ENCODE measurements at regions not wholly inside any gene's neighbourhood (a gene's known extent, or its start where the extent isn't known, plus 50 kb on each side); places are given as distances from the start of the nearest gene placed in this dataset.

DNA sequence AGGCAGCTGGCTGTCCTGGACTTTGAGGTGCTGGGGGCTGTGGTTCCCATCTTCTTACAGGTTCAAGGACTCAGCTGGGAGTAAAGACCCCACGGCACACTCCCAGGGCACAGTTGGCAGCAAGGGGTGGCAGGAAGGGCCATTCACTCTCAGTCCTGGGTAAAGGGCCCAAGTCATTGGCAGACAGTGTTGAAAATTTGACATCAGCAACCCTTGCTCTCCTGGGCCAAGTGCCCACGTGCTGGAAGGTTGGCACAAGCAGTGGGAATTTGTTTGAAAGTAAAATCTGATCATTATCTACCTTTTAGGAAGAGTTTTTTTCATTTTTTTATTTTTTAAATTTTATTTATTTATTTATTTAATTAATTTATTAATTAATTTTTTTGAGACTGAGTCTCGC is 241.6 kb upstream of the MKI67 start:
- H3K9me3 Mint-ChIP-seq = no peaks in the 10 kb centered on the region
- no peak overlapping the region for H3K27ac Mint-ChIP-seq
- Histone ChIP-seq H3K9ac (no peak overlapping the region), H3K27ac (no peak overlapping the region), H3K36me3 (no peaks in the 10 kb centered on the region), H3K27me3 (no peaks in the 10 kb centered on the region), H3K4me3 (no peak overlapping the region), H3K9me3 (ENCODE audit: low read depth) (no peaks in the 10 kb centered on the region), H2AFZ (replicated peaks) (no peak overlapping the region), H3K4me2 (no peak overlapping the region), H3K79me2 (ENCODE audit: low read depth) (no peaks in the 10 kb centered on the region), H4K20me1 (ENCODE audit: low read depth) (no peaks in the 10 kb centered on the region), H3F3A (ENCODE audit: low read depth) (no peaks in the 10 kb centered on the region), H3K4me1 (no peaks in the 10 kb centered on the region)
- no peak overlapping the region for H3K4me3 Mint-ChIP-seq
- H3K27me3 Mint-ChIP-seq (ENCODE audit: insufficient read depth, low read depth) = peaks cover 16% of the 10 kb centered on the region
- no peak for DNase-seq (ENCODE audit: low spot score)
- no peak for TF ChIP-seq EZH2phosphoT487 (IDR thresholded peaks at IDR 0.05)
- TF ChIP-seq EZH2 (IDR thresholded peaks at IDR 0.05) = no peak
- TF ChIP-seq, protein P1, sequence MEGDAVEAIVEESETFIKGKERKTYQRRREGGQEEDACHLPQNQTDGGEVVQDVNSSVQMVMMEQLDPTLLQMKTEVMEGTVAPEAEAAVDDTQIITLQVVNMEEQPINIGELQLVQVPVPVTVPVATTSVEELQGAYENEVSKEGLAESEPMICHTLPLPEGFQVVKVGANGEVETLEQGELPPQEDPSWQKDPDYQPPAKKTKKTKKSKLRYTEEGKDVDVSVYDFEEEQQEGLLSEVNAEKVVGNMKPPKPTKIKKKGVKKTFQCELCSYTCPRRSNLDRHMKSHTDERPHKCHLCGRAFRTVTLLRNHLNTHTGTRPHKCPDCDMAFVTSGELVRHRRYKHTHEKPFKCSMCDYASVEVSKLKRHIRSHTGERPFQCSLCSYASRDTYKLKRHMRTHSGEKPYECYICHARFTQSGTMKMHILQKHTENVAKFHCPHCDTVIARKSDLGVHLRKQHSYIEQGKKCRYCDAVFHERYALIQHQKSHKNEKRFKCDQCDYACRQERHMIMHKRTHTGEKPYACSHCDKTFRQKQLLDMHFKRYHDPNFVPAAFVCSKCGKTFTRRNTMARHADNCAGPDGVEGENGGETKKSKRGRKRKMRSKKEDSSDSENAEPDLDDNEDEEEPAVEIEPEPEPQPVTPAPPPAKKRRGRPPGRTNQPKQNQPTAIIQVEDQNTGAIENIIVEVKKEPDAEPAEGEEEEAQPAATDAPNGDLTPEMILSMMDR (IDR thresholded peaks at IDR 0.05) = no peak
- no peaks in the 10 kb centered on the region for H3K4me1 Mint-ChIP-seq
- no peaks in the 10 kb centered on the region for H3K36me3 Mint-ChIP-seq

DNA sequence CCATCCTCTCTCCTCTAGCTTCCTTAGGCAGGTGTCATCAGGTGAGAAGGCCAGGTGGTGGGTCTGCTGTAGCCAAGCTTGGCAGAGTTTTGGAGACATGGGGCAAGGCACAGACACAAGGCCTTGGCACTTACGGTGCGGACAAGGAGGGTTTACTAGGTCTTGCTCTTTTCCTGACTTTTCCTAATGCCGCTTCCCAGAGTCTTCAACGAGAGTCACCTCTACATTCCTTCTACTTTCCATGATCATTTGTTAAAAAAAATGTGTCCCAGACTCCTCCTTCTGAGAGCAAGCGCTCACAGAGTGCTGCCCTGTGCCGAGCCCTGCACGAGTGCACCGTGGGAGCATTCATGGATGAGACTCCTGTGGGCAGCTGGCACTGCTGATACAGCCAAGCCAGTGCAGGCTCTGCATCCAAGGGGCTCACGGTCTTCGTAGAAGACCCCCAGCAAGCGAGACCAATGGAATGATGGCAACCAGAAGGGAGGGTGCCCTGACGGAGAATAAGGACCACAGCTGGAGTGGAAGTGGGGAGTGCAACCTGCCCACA is 243.0 kb upstream of the MKI67 start:
- H3K27me3 Mint-ChIP-seq (ENCODE audit: insufficient read depth, low read depth) = peaks cover 14% of the 10 kb centered on the region
- no peak overlapping the region for H3K27ac ChIP-seq
- no peaks in the 10 kb centered on the region for H3K79me2 ChIP-seq (ENCODE audit: low read depth)
- H3K27ac Mint-ChIP-seq = no peak overlapping the region
- H3K9ac ChIP-seq = no peak overlapping the region
- no peak overlapping the region for H2AFZ ChIP-seq (replicated peaks)
- no peak overlapping the region for H3K4me3 ChIP-seq
- no peak for DNase-seq (ENCODE audit: low spot score)
- no peaks in the 10 kb centered on the region for H3K4me1 Mint-ChIP-seq
- H3K4me3 Mint-ChIP-seq = no peak overlapping the region
- no peaks in the 10 kb centered on the region for H4K20me1 ChIP-seq (ENCODE audit: low read depth)
- H3K4me1 ChIP-seq = no peaks in the 10 kb centered on the region
- TF ChIP-seq EZH2 (IDR thresholded peaks at IDR 0.05) (no peak), EZH2phosphoT487 (IDR thresholded peaks at IDR 0.05) (no peak)
- TF ChIP-seq, protein P1 (IDR thresholded peaks at IDR 0.05) = no peak
- H3K9me3 Mint-ChIP-seq = no peaks in the 10 kb centered on the region
- H3K27me3 ChIP-seq = no peaks in the 10 kb centered on the region
- H3K36me3 Mint-ChIP-seq = no peaks in the 10 kb centered on the region
- H3K36me3 ChIP-seq = no peaks in the 10 kb centered on the region
- H3F3A ChIP-seq (ENCODE audit: low read depth) = no peaks in the 10 kb centered on the region
- no peaks in the 10 kb centered on the region for H3K9me3 ChIP-seq (ENCODE audit: low read depth)
- no peak overlapping the region for H3K4me2 ChIP-seq

DNA sequence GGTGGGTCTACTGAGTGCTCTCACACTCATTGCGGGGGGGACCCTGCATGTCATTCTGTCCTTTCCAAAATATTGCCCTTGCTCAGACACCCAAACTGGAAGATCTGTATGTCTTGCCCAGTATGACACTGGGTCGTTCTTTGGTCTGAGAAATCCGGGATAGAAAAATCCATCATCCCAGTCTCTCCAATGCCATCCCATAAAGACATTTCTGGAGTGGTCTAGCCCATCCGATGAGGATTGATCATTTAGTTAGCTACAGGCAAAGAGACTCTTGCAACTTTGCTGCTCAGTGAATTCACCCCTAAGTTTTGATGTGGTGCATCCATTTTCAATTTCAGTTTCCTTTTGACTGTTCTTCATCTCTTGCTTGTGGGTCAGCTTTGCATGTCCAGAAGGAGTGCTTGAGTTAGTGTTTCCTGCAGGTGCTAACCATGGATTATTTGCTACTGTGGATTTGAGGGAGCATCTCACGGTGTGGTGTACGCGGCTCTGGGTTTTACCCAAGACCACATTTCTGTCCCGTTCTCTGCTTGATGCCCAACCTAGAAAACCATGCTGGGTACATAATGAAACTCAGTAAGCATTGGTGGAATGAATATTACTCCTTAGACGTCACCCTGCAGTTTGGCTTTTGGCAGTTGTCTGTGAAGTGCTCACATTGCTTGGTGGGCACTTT is 247.0 kb upstream of the MKI67 start:
- Histone ChIP-seq H3K4me1 (no peaks in the 10 kb centered on the region), H3K36me3 (no peaks in the 10 kb centered on the region), H3K27ac (no peak overlapping the region), H3K9ac (no peak overlapping the region), H2AFZ (replicated peaks) (no peak overlapping the region), H3K27me3 (no peaks in the 10 kb centered on the region), H3F3A (ENCODE audit: low read depth) (no peaks in the 10 kb centered on the region), H4K20me1 (ENCODE audit: low read depth) (no peaks in the 10 kb centered on the region), H3K4me3 (no peak overlapping the region), H3K79me2 (ENCODE audit: low read depth) (no peaks in the 10 kb centered on the region), H3K9me3 (ENCODE audit: low read depth) (no peaks in the 10 kb centered on the region), H3K4me2 (no peak overlapping the region)
- Mint-ChIP-seq H3K27me3 (ENCODE audit: insufficient read depth, low read depth) (peaks cover 12% of the 10 kb centered on the region), H3K36me3 (no peaks in the 10 kb centered on the region), H3K9me3 (no peaks in the 10 kb centered on the region), H3K4me1 (no peaks in the 10 kb centered on the region), H3K27ac (no peak overlapping the region), H3K4me3 (no peak overlapping the region)
- DNase-seq (ENCODE audit: low spot score) = no peak
- TF ChIP-seq EZH2 (IDR thresholded peaks at IDR 0.05) (no peak), EZH2phosphoT487 (IDR thresholded peaks at IDR 0.05) (no peak)
- TF ChIP-seq, protein P1 (IDR thresholded peaks at IDR 0.05) = no peak
